Activated naive CD8-positive, alpha-beta T cell treated with anti-CD3 and anti-CD28 coated beads for 36 hours (primary cell): ENCODE measurements at regions not wholly inside any gene's neighbourhood (a gene's known extent, or its start where the extent isn't known, plus 50 kb on each side); places are given as distances from the start of the nearest gene placed in this dataset.

Source experiments
- DNase-seq: peaks from one replicate; pipeline ENCODE4 v3.0.0; 2021
- H3K27ac Mint-ChIP-seq: one replicate; pipeline ENCODE4 v1.8.0; 2022; ENCODE audit warnings: mild to moderate bottlenecking, moderate library complexity, mixed read lengths
- H3K27me3 Mint-ChIP-seq: one replicate; pipeline ENCODE4 v1.8.0; 2022; ENCODE audit warnings: mild to moderate bottlenecking, mixed read lengths
- H3K36me3 Mint-ChIP-seq: one replicate; pipeline ENCODE4 v1.8.0; 2021; ENCODE audit warnings: mild to moderate bottlenecking, mixed read lengths
- H3K4me1 Mint-ChIP-seq: one replicate; pipeline ENCODE4 v1.8.0; 2021; ENCODE audit warnings: mixed read lengths
- H3K4me3 Mint-ChIP-seq: one replicate; pipeline ENCODE4 v1.8.0; 2022; ENCODE audit warnings: mild to moderate bottlenecking, moderate library complexity, mixed read lengths
- H3K9me3 Mint-ChIP-seq: one replicate; pipeline ENCODE4 v1.8.0; 2022; ENCODE audit warnings: mixed read lengths

- H3K36me3 Mint-ChIP-seq, result no peaks in the 10 kb centered on the region
- no peak for DNase-seq
- H3K4me3 Mint-ChIP-seq, result no peak overlapping the region
- no peak overlapping the region for H3K27ac Mint-ChIP-seq
- no peaks in the 10 kb centered on the region for H3K27me3 Mint-ChIP-seq
- peaks cover 5% of the 10 kb centered on the region for H3K9me3 Mint-ChIP-seq
- H3K4me1 Mint-ChIP-seq, result no peaks in the 10 kb centered on the region
These were observed 88.4 kb downstream of the CTTN start for GRCh38 chr11:70486731-70487130.

GRCh38 chr11:70487160-70487559 is 88.8 kb downstream of the CTTN start:
- no peak for DNase-seq
- Mint-ChIP-seq H3K27me3 (no peaks in the 10 kb centered on the region), H3K9me3 (peaks cover 5% of the 10 kb centered on the region), H3K27ac (no peak overlapping the region), H3K36me3 (no peaks in the 10 kb centered on the region), H3K4me3 (no peak overlapping the region), H3K4me1 (no peaks in the 10 kb centered on the region)

- Mint-ChIP-seq H3K36me3 (no peaks in the 10 kb centered on the region), H3K4me3 (no peak overlapping the region), H3K27me3 (no peaks in the 10 kb centered on the region), H3K27ac (no peak overlapping the region), H3K4me1 (no peaks in the 10 kb centered on the region), H3K9me3 (peaks cover 5% of the 10 kb centered on the region)
- no peak for DNase-seq
These were observed 89.4 kb downstream of the CTTN start for GRCh38 chr11:70487756-70488155.

- Mint-ChIP-seq H3K9me3 (peaks cover 5% of the 10 kb centered on the region), H3K27me3 (no peaks in the 10 kb centered on the region), H3K27ac (no peak overlapping the region), H3K4me1 (no peaks in the 10 kb centered on the region), H3K36me3 (no peaks in the 10 kb centered on the region), H3K4me3 (no peak overlapping the region)
- no peak for DNase-seq
These were observed 89.9 kb downstream of the CTTN start for GRCh38 chr11:70488171-70488703.

GRCh38 chr11:70489276-70489675 is 90.9 kb downstream of the CTTN start:
- H3K4me1 Mint-ChIP-seq, result no peaks in the 10 kb centered on the region
- no peak overlapping the region for H3K27ac Mint-ChIP-seq
- no peaks in the 10 kb centered on the region for H3K27me3 Mint-ChIP-seq
- H3K9me3 Mint-ChIP-seq, result peaks cover 5% of the 10 kb centered on the region
- H3K36me3 Mint-ChIP-seq, result no peaks in the 10 kb centered on the region
- H3K4me3 Mint-ChIP-seq, result no peak overlapping the region
- no peak for DNase-seq

- no peak overlapping the region for H3K4me3 Mint-ChIP-seq
- H3K9me3 Mint-ChIP-seq, result peaks cover 5% of the 10 kb centered on the region
- no peak overlapping the region for H3K27ac Mint-ChIP-seq
- DNase-seq, result peak; percentile 38
- H3K4me1 Mint-ChIP-seq, result no peaks in the 10 kb centered on the region
- H3K36me3 Mint-ChIP-seq, result no peaks in the 10 kb centered on the region
- no peaks in the 10 kb centered on the region for H3K27me3 Mint-ChIP-seq
These were observed 91.9 kb downstream of the CTTN start for GRCh38 chr11:70490208-70490607.

- Mint-ChIP-seq H3K27me3 (no peaks in the 10 kb centered on the region), H3K4me1 (no peaks in the 10 kb centered on the region), H3K27ac (no peak overlapping the region), H3K36me3 (no peaks in the 10 kb centered on the region), H3K9me3 (peaks cover 5% of the 10 kb centered on the region), H3K4me3 (no peak overlapping the region)
- DNase-seq, result no peak
These were observed 92.6 kb downstream of the CTTN start for GRCh38 chr11:70490723-70491558.

GRCh38 chr11:70491696-70492472 is 93.6 kb downstream of the CTTN start:
- no peak overlapping the region for H3K27ac Mint-ChIP-seq
- DNase-seq, result no peak

GRCh38 chr11:70493089-70493474 is 94.8 kb downstream of the CTTN start:
- H3K4me1 Mint-ChIP-seq, result no peaks in the 10 kb centered on the region
- no peaks in the 10 kb centered on the region for H3K36me3 Mint-ChIP-seq
- H3K4me3 Mint-ChIP-seq, result no peak overlapping the region
- H3K27ac Mint-ChIP-seq, result no peak overlapping the region
- no peaks in the 10 kb centered on the region for H3K27me3 Mint-ChIP-seq
- no peak for DNase-seq
- H3K9me3 Mint-ChIP-seq, result peaks cover 5% of the 10 kb centered on the region

More at GRCh38 chr11:70491696-70492472, 93.6 kb downstream of the CTTN start:
- H3K27me3 Mint-ChIP-seq, result no peaks in the 10 kb centered on the region
- peaks cover 5% of the 10 kb centered on the region for H3K9me3 Mint-ChIP-seq
- no peaks in the 10 kb centered on the region for H3K4me1 Mint-ChIP-seq
- H3K36me3 Mint-ChIP-seq, result no peaks in the 10 kb centered on the region
- no peak overlapping the region for H3K4me3 Mint-ChIP-seq

GRCh38 chr11:70493891-70494290 is 95.6 kb downstream of the CTTN start:
- no peak overlapping the region for H3K4me3 Mint-ChIP-seq
- H3K27ac Mint-ChIP-seq, result no peak overlapping the region
- no peaks in the 10 kb centered on the region for H3K36me3 Mint-ChIP-seq
- H3K4me1 Mint-ChIP-seq, result no peaks in the 10 kb centered on the region
- DNase-seq, result no peak
- H3K27me3 Mint-ChIP-seq, result no peaks in the 10 kb centered on the region
- peaks cover 5% of the 10 kb centered on the region for H3K9me3 Mint-ChIP-seq

GRCh38 chr11:70494559-70495350 is 96.4 kb downstream of the CTTN start:
- Mint-ChIP-seq H3K4me1 (no peaks in the 10 kb centered on the region), H3K27me3 (no peaks in the 10 kb centered on the region), H3K36me3 (no peaks in the 10 kb centered on the region), H3K4me3 (no peak overlapping the region), H3K9me3 (peaks cover 5% of the 10 kb centered on the region), H3K27ac (no peak overlapping the region)
- DNase-seq, result no peak

GRCh38 chr11:70495351-70496310 is 97.3 kb downstream of the CTTN start:
- no peak overlapping the region for H3K27ac Mint-ChIP-seq

GRCh38 chr11:70496591-70497535 is 98.5 kb downstream of the CTTN start:
- no peaks in the 10 kb centered on the region for H3K9me3 Mint-ChIP-seq
- no peak for DNase-seq
- H3K27ac Mint-ChIP-seq, result no peak overlapping the region
- H3K4me3 Mint-ChIP-seq, result no peak overlapping the region
- no peaks in the 10 kb centered on the region for H3K4me1 Mint-ChIP-seq
- no peaks in the 10 kb centered on the region for H3K27me3 Mint-ChIP-seq
- no peaks in the 10 kb centered on the region for H3K36me3 Mint-ChIP-seq

More at GRCh38 chr11:70495351-70496310, 97.3 kb downstream of the CTTN start:
- H3K36me3 Mint-ChIP-seq, result no peaks in the 10 kb centered on the region
- no peaks in the 10 kb centered on the region for H3K4me1 Mint-ChIP-seq
- no peak for DNase-seq
- H3K4me3 Mint-ChIP-seq, result no peak overlapping the region
- no peaks in the 10 kb centered on the region for H3K27me3 Mint-ChIP-seq
- peaks cover 4% of the 10 kb centered on the region for H3K9me3 Mint-ChIP-seq
